HG03565 (cell line): ENCODE measurements at regions not wholly inside any gene's neighbourhood (a gene's known extent, or its start where the extent isn't known, plus 50 kb on each side); places are given as distances from the start of the nearest gene placed in this dataset.

Experiments
- ATAC-seq: cut with Tn5 transposase; IDR thresholded peaks from one replicate; pipeline ENCODE4 v1.9.1; 2021; ENCODE audit warnings: mild to moderate bottlenecking, moderate library complexity; ENCODE audit not compliant: unreplicated experiment

GRCh38 chr15:26477044-26477443 lies 295.8 kb downstream of the GABRB3 start:
- ATAC-seq, result no peak

GRCh38 chr15:26475554-26475953 lies 297.3 kb downstream of the GABRB3 start:
- ATAC-seq, result no peak

GRCh38 chr15:26472661-26473060 lies 300.2 kb downstream of the GABRB3 start:
- no peak for ATAC-seq

- ATAC-seq, result no peak
These were observed 310.8 kb downstream of the GABRB3 start for GRCh38 chr15:26461847-26462608.

- ATAC-seq, result no peak
These were observed 312.7 kb downstream of the GABRB3 start for GRCh38 chr15:26460165-26460564.

- ATAC-seq, result no peak
These were observed 317.0 kb downstream of the GABRB3 start for GRCh38 chr15:26455828-26456227.

GRCh38 chr15:26453914-26454313 lies 319.0 kb downstream of the GABRB3 start:
- ATAC-seq, result no peak

GRCh38 chr15:26451995-26452394 lies 320.9 kb downstream of the GABRB3 start:
- no peak for ATAC-seq

- no peak for ATAC-seq
These were observed 323.6 kb downstream of the GABRB3 start for GRCh38 chr15:26449291-26449690.

- ATAC-seq, result no peak
These were observed 329.5 kb downstream of the GABRB3 start for GRCh38 chr15:26443321-26443720.

- ATAC-seq, result no peak
These were observed 330.2 kb downstream of the GABRB3 start for GRCh38 chr15:26442680-26443079.

GRCh38 chr15:26439681-26440080 lies 333.2 kb downstream of the GABRB3 start:
- ATAC-seq, result no peak

GRCh38 chr15:26438718-26439117 lies 334.1 kb downstream of the GABRB3 start:
- ATAC-seq, result no peak

GRCh38 chr15:26438316-26438715 lies 334.6 kb downstream of the GABRB3 start:
- ATAC-seq, result no peak

- no peak for ATAC-seq
These were observed 339.0 kb downstream of the GABRB3 start for GRCh38 chr15:26433818-26434217.

GRCh38 chr15:26433060-26433459 lies 339.8 kb downstream of the GABRB3 start:
- no peak for ATAC-seq

GRCh38 chr15:26421065-26421464 lies 351.8 kb downstream of the GABRB3 start:
- no peak for ATAC-seq

- ATAC-seq, result no peak
These were observed 377.2 kb downstream of the GABRB3 start for GRCh38 chr15:26395624-26396023.

- ATAC-seq, result no peak
These were observed 378.1 kb downstream of the GABRB3 start for GRCh38 chr15:26394801-26395200.

GRCh38 chr15:26392956-26393355 lies 379.9 kb downstream of the GABRB3 start:
- no peak for ATAC-seq

- ATAC-seq, result no peak
These were observed 381.2 kb downstream of the GABRB3 start for GRCh38 chr15:26391567-26392194.

- ATAC-seq, result no peak
These were observed 390.3 kb downstream of the GABRB3 start for GRCh38 chr15:26382444-26383072.
